Activated CD4-positive, alpha-beta memory T cell treated with anti-CD3 and anti-CD28 coated beads, Interleukin-2, amount 10 ng/mL, durations not matched to agents 7 days and 5 days (primary cell): ENCODE measurements at regions not wholly inside any gene's neighbourhood (a gene's known extent, or its start where the extent isn't known, plus 50 kb on each side); places are given as distances from the start of the nearest gene placed in this dataset.
"Not testable (repeated sequence)": the region's sequence is repeated elsewhere in the genome, so short reads cannot be mapped to it uniquely, and the experiment has no call there.

ENCODE experiments used
- CTCF ChIA-PET: fragments of 350-600 bp; sonication (Branson Sonifier 250); formaldehyde crosslinking; loops from one replicate; lab custom pipeline; 2021; ENCODE audit warnings: antibody characterized with exemption, inconsistent platforms; lab: Charles Lee
- POLR2A ChIA-PET: fragments of 350-600 bp; sonication (Branson Sonifier 250); formaldehyde crosslinking; loops from one replicate; lab custom pipeline; 2021; ENCODE audit warnings: antibody characterized with exemption; lab: Charles Lee
- DNase-seq: peaks from one replicate; pipeline ENCODE4 v3.0.0-alpha.2; 2020
- H3K27ac Mint-ChIP-seq: one replicate; pipeline ENCODE4 v1.8.0; 2021; ENCODE audit warnings: mild to moderate bottlenecking, mixed read lengths
- H3K27me3 Mint-ChIP-seq: one replicate; pipeline ENCODE4 v1.8.0; 2021; ENCODE audit warnings: mixed read lengths
- H3K36me3 Mint-ChIP-seq: one replicate; pipeline ENCODE4 v1.8.0; 2021; ENCODE audit warnings: low read depth, mixed read lengths
- H3K4me1 Mint-ChIP-seq: one replicate; pipeline ENCODE4 v1.8.0; 2021; ENCODE audit warnings: mixed read lengths
- H3K4me3 Mint-ChIP-seq: one replicate; pipeline ENCODE4 v1.8.0; 2021; ENCODE audit warnings: mild to moderate bottlenecking, mixed read lengths
- H3K9me3 Mint-ChIP-seq: one replicate; pipeline ENCODE4 v1.8.0; 2021; ENCODE audit warnings: mixed read lengths

DNA sequence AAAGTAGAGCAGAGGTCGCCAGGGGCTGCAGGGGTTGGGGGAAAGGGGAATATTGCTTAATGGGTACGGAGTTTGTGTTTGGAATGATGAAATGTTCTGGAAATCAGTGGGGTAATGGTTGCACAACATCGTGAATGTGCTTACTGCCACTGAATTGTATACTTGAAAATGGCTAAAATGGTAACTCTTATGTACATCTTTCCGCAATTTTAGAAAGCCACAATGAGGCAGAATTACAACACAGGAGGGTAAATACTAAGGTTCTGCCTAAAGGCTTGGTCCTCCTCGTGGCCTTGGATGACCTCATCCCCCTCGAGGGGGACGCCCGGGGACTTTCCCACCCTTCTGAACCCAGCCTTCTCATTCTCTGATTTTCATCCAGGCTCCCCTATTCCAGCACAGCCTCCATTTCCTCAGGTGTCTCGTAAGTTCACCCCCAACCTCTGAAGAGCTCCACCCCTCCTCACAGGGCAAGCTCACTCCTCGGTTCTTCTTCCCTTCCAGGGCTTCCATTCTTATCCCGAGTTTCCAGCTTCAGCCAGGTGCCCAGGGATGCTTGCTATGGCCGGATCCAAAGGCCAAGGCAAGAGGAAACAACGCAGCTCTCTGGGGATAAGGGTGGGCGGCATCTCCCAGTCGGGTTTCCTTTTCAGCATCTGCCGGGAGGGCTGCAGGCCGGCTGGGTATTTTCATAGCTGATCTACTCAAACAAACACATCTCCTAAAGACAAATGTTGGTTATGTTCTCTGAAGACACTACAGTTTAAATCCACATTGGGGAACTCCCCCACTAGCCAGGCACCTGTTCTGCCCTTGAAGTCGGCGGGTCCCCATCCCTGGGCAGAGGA lies 71.3 kb upstream of the ACSL1 start:
- Mint-ChIP-seq H3K9me3 (no peaks in the 10 kb centered on the region), H3K27ac (no peak overlapping the region), H3K27me3 (peaks cover 26% of the 10 kb centered on the region), H3K36me3 (no peaks in the 10 kb centered on the region), H3K4me3 (no peak overlapping the region), H3K4me1 (peaks cover 6% of the 10 kb centered on the region)
- no peak for DNase-seq
- ChIA-PET CTCF (no interaction called here), POLR2A (no interaction called here)

DNA sequence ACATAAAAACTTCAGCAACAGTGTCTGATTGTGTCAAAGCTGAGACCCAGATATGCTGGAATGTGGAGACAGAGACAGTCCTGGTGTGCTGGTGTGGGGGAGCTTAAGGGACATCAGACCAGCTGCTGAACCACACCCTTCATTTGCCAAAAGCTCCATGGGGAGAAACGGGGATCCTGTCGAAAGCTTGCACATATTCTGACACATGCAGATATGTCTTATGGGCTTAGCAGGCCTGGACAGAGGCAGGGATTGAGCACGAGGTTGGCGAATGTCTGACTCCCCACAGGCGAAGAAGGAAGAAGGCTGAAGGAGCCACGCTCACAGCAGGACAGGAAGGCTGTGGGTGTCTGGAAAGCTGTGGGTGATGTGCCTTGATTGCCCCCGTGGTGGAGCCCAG lies 72.1 kb upstream of the ACSL1 start:
- Mint-ChIP-seq H3K27ac (no peak overlapping the region), H3K36me3 (no peaks in the 10 kb centered on the region), H3K4me1 (peaks cover 6% of the 10 kb centered on the region), H3K4me3 (no peak overlapping the region), H3K27me3 (peaks cover 22% of the 10 kb centered on the region), H3K9me3 (no peaks in the 10 kb centered on the region)
- POLR2A ChIA-PET: no interaction called here
- no peak for DNase-seq
- CTCF ChIA-PET: no interaction called here

DNA sequence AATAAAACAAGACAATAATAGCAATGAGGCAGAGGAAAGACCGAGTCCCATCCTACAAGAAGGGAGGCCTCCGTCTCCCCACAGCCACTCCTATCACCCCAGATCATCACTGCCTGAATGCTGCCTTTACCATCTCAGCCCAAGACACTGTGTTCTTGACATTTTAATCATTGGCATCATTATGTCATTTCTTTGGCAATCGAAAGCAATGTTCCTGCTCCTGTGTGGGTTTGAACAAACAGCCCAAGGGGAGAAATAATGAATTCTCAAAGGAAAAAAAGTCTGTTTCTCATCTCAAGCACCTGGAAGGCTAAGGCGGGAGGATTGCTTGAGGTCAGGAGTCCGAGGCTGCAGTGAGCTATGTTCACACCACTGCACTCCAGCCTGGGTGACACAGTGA lies 73.0 kb upstream of the ACSL1 start:
- POLR2A ChIA-PET: no interaction called here
- H3K4me3 Mint-ChIP-seq: no peak overlapping the region
- peaks cover 6% of the 10 kb centered on the region for H3K4me1 Mint-ChIP-seq
- no peak overlapping the region for H3K27ac Mint-ChIP-seq
- H3K36me3 Mint-ChIP-seq: no peaks in the 10 kb centered on the region
- no peak for DNase-seq
- no peaks in the 10 kb centered on the region for H3K9me3 Mint-ChIP-seq
- peaks cover 16% of the 10 kb centered on the region for H3K27me3 Mint-ChIP-seq
- CTCF ChIA-PET: no interaction called here

DNA sequence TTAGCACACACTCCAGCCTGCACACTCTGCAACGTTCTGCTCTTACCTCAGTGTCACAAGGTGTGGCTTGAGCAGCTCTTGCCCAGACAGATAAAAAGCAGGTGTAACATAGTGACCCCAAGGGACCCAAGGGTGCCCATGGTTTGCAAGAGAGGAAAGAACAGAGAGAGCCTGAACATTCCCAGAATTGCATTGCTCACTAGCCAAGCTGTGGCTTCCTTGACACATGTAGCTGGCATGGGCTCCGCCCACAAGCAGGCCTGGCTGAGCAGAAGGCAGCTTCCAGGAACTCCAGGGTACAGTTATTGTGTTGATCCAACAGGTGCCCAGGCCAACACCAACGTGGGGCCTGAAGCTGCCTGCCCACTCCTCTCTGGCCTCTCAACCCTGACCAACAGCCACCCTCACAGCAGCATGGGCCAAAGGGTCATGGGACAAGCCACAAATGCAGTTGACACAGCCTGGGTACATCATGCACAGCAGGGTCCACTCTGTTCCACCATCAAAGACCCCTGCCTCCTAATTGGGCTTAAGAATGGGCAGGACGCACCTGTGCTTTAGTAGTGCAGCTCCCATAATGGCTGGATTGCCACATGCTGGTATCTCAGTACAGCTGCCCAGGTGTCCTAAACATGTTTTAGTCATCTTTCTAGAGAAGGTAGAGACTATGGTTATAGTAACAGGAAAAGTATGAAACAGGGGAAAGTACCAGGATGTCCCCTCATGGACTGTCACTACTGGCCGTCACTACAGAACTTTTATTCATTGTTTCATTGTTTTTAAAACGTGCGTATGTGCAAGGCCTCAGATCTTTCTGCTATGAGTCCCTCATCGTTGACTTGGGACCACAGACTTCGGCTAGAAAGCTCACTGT lies 73.7 kb upstream of the ACSL1 start:
- CTCF ChIA-PET: no interaction called here
- Mint-ChIP-seq H3K27ac (no peak overlapping the region), H3K4me3 (no peak overlapping the region), H3K9me3 (no peaks in the 10 kb centered on the region), H3K36me3 (no peaks in the 10 kb centered on the region), H3K27me3 (peaks cover 12% of the 10 kb centered on the region), H3K4me1 (peaks cover 6% of the 10 kb centered on the region)
- no peak for DNase-seq
- POLR2A ChIA-PET: no interaction called here

DNA sequence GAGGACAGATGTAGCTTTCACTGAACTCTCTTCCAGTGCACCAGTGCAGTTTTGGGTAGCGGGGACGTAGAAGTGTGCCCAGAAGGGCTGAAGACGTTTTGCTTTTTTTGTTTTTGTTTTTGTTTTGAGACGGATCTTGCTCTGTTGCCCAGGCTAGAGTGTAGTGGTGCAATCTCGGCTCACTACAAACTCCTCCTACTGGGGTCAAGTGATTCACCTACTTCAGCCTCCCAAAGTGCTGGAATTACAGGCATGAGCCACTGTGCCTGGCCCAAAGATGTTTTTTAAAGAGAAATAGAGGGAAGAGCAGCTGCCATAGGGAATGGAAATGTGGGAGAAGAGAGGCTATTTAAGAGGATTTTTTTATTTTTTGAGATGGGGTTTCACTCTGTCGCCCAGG lies 74.4 kb upstream of the ACSL1 start:
- ChIA-PET POLR2A (no interaction called here), CTCF (no interaction called here)
- DNase-seq: no peak
- no peak overlapping the region for H3K4me3 Mint-ChIP-seq
- peaks cover 6% of the 10 kb centered on the region for H3K4me1 Mint-ChIP-seq
- no peaks in the 10 kb centered on the region for H3K9me3 Mint-ChIP-seq
- H3K27ac Mint-ChIP-seq: no peak overlapping the region
- peaks cover 7% of the 10 kb centered on the region for H3K27me3 Mint-ChIP-seq
- H3K36me3 Mint-ChIP-seq: no peaks in the 10 kb centered on the region

DNA sequence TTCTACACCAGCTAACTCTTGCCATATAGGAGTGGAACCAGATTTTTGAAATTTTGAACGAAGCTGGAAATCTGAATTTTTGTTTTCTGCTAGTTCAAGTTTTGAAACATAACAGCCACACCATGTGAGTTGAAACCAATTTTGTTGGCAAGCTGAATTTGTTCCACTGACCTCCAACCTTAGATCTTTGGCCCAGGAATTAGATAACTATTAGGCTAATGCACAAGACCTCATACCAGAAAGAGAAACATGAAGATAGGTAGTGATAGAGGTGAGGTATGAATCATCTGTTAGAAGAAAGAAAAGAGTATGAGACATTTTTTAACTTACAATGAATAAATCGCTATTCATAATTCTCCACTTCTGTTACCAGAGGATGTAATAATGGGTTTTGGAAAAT lies 76.8 kb upstream of the ACSL1 start:
- no peak for DNase-seq
- ChIA-PET CTCF (no interaction called here), POLR2A (no interaction called here)
- Mint-ChIP-seq H3K27me3 (no peaks in the 10 kb centered on the region), H3K9me3 (no peaks in the 10 kb centered on the region), H3K36me3 (no peaks in the 10 kb centered on the region), H3K27ac (no peak overlapping the region), H3K4me1 (peaks cover 13% of the 10 kb centered on the region), H3K4me3 (no peak overlapping the region)

DNA sequence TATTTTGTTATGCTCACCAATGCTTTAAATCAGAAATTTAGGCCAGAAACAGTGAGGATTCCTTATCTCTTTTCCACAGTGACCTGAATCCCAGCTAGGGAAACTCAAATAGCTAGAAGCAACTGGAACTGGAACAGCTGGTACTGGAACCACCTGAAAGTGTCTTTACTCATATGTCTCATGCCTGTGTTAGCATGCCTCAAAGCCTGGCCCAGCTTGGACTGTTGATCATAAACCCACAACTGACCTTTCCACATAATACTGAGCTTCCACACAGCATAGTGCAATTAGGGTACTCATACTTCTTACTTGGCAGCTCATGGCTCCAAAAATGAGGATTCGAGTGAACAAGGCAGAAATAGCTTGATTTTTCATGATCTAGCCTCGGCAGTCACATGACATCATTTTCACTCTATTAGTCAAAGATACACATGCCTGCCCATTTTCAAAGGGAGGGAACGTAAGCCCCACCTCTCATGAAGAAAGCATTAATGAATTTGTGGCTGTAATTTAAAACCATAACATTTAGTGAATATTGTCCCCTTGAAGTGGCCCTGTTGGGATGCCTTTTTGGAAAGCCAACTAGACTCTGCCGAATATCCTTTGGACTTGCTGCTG lies 80.8 kb upstream of the ACSL1 start:
- Mint-ChIP-seq H3K4me3 (no peak overlapping the region), H3K9me3 (peaks cover 3% of the 10 kb centered on the region), H3K27me3 (peaks cover 14% of the 10 kb centered on the region), H3K36me3 (no peaks in the 10 kb centered on the region), H3K27ac (no peak overlapping the region), H3K4me1 (peaks cover 13% of the 10 kb centered on the region)
- ChIA-PET POLR2A (no interaction called here), CTCF (interaction anchor here (2.5 kb wide), 1 partner anchor 161 kb away, joined by 6 read pairs; no protein-coding TSS in a partner anchor)
- DNase-seq: no peak

DNA sequence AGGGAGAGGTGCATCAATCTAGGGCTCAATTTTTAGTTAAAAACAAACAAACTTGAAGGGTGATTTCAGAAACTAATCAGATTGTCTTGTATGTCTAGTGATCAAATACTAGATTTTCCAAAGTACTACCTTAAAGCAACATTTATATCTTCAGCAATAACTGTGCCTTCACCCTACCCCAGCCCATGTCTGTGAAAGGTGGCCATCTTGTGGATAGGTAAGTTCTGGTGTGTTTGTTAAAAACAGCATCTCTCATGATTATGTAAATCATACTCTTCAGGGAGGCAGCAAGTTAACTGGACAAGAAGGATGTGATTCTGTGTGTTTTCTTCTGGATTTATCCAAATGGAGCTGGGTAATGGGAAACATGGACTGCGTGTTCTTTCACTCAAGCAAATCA lies 81.4 kb upstream of the ACSL1 start:
- H3K27ac Mint-ChIP-seq: no peak overlapping the region
- CTCF ChIA-PET: interaction anchor here (2.5 kb wide), 1 partner anchor 162 kb away, joined by 6 read pairs; no protein-coding TSS in a partner anchor
- POLR2A ChIA-PET: no interaction called here
- peaks cover 13% of the 10 kb centered on the region for H3K4me1 Mint-ChIP-seq
- no peak overlapping the region for H3K4me3 Mint-ChIP-seq
- H3K9me3 Mint-ChIP-seq: peaks cover 5% of the 10 kb centered on the region
- no peak for DNase-seq
- H3K27me3 Mint-ChIP-seq: peaks cover 16% of the 10 kb centered on the region
- no peaks in the 10 kb centered on the region for H3K36me3 Mint-ChIP-seq

DNA sequence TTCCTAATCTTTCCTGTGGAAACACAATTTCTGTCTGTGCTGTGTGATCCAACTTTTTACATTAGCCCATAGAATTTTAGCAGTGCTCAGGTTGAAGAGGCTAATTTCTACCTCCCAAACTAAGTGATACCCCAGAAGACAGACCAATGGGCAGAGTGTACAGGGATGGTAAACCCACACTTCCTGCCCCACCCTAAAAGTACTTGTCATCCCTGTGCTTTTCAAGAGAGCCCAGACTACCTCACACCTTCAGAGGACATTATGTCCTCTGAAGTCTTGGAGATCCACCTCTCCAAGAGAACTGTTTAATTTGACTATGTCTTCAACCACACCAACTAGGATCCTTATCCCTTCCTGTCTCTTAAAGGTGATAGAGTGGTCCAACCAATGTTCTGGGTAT lies 82.0 kb upstream of the ACSL1 start:
- H3K27ac Mint-ChIP-seq: no peak overlapping the region
- H3K4me1 Mint-ChIP-seq: peaks cover 13% of the 10 kb centered on the region
- CTCF ChIA-PET: no interaction called here

DNA sequence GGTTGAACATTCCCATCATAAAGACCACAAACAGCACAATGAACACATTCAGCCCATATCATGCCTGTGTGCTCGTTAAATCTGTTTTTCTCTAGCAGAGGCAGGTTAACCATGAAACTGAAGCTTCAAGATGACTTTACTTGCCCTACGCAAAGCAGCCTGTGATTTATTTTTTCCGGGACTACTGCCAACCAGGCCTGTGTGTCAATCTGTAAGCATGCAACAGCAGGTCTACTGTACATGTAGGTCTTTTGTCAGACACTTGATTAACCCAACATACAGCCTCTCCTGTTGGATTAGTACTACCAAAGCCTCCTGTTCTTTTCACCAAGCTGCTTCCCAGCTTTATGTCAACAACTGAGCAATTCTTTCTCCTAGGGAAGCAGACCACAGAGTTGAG lies 85.5 kb upstream of the ACSL1 start:
- CTCF ChIA-PET: no interaction called here
- no peaks in the 10 kb centered on the region for H3K36me3 Mint-ChIP-seq
- no peak overlapping the region for H3K27ac Mint-ChIP-seq
- POLR2A ChIA-PET: no interaction called here
- H3K27me3 Mint-ChIP-seq: peaks cover 28% of the 10 kb centered on the region
- peaks cover 13% of the 10 kb centered on the region for H3K4me1 Mint-ChIP-seq
- peaks cover 15% of the 10 kb centered on the region for H3K9me3 Mint-ChIP-seq
- H3K4me3 Mint-ChIP-seq: no peak overlapping the region
- no peak for DNase-seq

More for the DNA sequence above, 82.0 kb upstream of the ACSL1 start:
- peaks cover 17% of the 10 kb centered on the region for H3K27me3 Mint-ChIP-seq
- DNase-seq: no peak
- H3K4me3 Mint-ChIP-seq: no peak overlapping the region
- H3K36me3 Mint-ChIP-seq: no peaks in the 10 kb centered on the region
- peaks cover 11% of the 10 kb centered on the region for H3K9me3 Mint-ChIP-seq
- POLR2A ChIA-PET: no interaction called here

DNA sequence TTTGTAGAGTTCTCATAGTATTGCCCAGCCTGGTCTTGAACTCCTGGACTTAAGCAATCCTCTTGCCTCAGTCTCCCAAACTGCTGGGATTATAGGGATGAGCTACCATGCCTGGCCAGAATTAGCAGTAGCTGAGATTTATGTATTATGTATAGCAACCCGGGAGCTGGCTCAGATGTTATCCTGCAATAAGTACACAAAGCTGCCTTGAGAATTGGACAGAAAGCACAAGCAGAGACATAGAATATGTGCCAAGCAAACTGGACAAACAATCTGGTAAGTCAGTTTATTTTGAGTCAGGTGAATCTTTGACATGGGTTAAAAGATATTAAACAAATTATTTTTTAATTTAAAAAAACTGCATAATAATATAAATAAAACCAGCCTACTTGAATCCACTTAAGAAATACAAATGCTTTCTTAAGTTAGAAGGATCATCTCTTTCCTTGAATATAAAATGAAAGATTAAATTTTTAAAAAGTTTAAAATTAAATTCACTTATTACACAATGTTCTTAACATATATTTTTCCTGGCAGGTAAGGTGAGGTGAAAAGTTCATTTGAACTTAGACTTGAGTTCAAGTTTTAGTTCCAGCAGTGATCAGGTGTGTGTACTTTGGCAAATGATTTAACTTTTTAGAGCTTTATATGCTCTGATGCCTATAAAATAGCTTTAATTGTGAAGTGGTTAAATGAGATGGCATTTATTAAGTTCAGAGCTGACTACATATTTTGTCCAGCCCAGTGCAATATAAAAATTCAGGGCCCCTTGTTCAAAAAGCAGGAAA lies 87.8 kb upstream of the ACSL1 start:
- H3K36me3 Mint-ChIP-seq: no peaks in the 10 kb centered on the region
- peaks cover 15% of the 10 kb centered on the region for H3K9me3 Mint-ChIP-seq
- peaks cover 40% of the 10 kb centered on the region for H3K27me3 Mint-ChIP-seq
- no peak for DNase-seq
- H3K4me1 Mint-ChIP-seq: no peaks in the 10 kb centered on the region
- CTCF ChIA-PET: interaction anchor here (0.9 kb wide), 1 partner anchor 14 kb away, joined by 3 read pairs; no protein-coding TSS in a partner anchor
- H3K4me3 Mint-ChIP-seq: no peak overlapping the region
- POLR2A ChIA-PET: interaction anchor here (0.7 kb wide), 1 partner anchor 21 kb away, joined by 3 read pairs; no protein-coding TSS in a partner anchor
- no peak overlapping the region for H3K27ac Mint-ChIP-seq

DNA sequence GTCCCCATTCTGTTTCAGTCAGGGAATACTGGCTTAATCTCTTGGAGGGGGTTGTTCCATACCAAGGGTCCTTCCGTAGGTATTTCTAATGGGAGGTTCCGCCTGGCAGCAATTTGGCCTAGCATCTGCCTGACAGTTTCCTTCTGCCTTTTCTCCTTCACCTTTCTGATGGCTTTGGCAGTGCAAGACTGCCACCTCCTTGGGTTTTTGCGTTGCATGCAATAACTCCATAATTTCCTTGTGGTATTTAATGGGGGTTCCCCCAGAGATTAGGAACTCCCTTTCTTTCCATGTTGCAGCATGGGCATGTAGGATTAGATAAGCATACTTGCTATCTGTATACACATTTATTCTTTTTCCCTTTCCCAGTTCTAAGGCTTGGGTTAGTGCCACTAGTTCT lies 93.0 kb upstream of the ACSL1 start:
- peaks cover 21% of the 10 kb centered on the region for H3K27me3 Mint-ChIP-seq
- H3K36me3 Mint-ChIP-seq, CTCF ChIA-PET, H3K9me3 Mint-ChIP-seq, H3K27ac Mint-ChIP-seq, H3K4me3 Mint-ChIP-seq, DNase-seq, POLR2A ChIA-PET, H3K4me1 Mint-ChIP-seq: not testable (repeated sequence)
